ENCODE measurements at regions not wholly inside any gene's neighbourhood (a gene's known extent, or its start where the extent isn't known, plus 50 kb on each side); places are given as distances from the start of the nearest gene placed in this dataset.

- no peak overlapping the region for H3K4me3 ChIP-seq (ENCODE audit: low read length)
- DNase-seq (ENCODE audit: low read depth): no peak
- TF ChIP-seq CTCF (IDR thresholded peaks at IDR 0.05; ENCODE audit: insufficient read depth, low read depth, low read length, missing control alignments): no peak
These were observed 51.4 kb upstream of the SPAG16 start for GRCh38 chr2:213232649-213233437.

GRCh38 chr2:213233438-213234330 is 50.6 kb upstream of the SPAG16 start:
- DNase-seq (ENCODE audit: low read depth): no peak
- TF ChIP-seq CTCF (IDR thresholded peaks at IDR 0.05; ENCODE audit: insufficient read depth, low read depth, low read length, missing control alignments): no peak
- H3K4me3 ChIP-seq (ENCODE audit: low read length): no peak overlapping the region

Data from epithelial cell of esophagus (primary cell).